ENCODE measurements at regions not wholly inside any gene's neighbourhood (a gene's known extent, or its start where the extent isn't known, plus 50 kb on each side); places are given as distances from the start of the nearest gene placed in this dataset.

- TF ChIP-seq ELK1 (IDR thresholded peaks at IDR 0.05; ENCODE audit: low read depth, low read length) (no peak), PRDM15 (CRISPR knock-in tag; IDR thresholded peaks at IDR 0.05) (no peak), KLF5 (IDR thresholded peaks at IDR 0.05; ENCODE audit: partially characterized antibody) (no peak)
Measured at GRCh38 chr4:186345184-186345583, 79.2 kb downstream of the F11 start (continued).

- Histone ChIP-seq H2AFZ (ENCODE audit: control insufficient read depth, low read depth, low read length) (no peak overlapping the region), H3K9me3 (replicated peaks; ENCODE audit: control insufficient read depth, insufficient read depth, low read length) (no peaks in the 10 kb centered on the region), H3K36me3 (ENCODE audit: control insufficient read depth in 2 of 2, insufficient read depth in 2 of 2, low read length in 1 of 2) (no peaks in the 10 kb centered on the region), H3K27me3 (replicated peaks in 1 of 2; ENCODE audit: control insufficient read depth in 2 of 2, insufficient read depth in 2 of 2, low read length in 1 of 2) (no peaks in the 10 kb centered on the region), H3K4me2 (ENCODE audit: control insufficient read depth, insufficient read depth) (no peak overlapping the region), H3K27ac (ENCODE audit: control insufficient read depth, insufficient read depth) (no peak overlapping the region), H3K79me2 (ENCODE audit: control insufficient read depth, insufficient read depth, low read length) (no peaks in the 10 kb centered on the region), H3K9ac (ENCODE audit: control insufficient read depth, insufficient read depth, low read length) (no peak overlapping the region), H4K20me1 (ENCODE audit: control insufficient read depth, insufficient read depth) (no peaks in the 10 kb centered on the region), H3K4me1 (ENCODE audit: control insufficient read depth, insufficient read depth, low read length) (no peaks in the 10 kb centered on the region), H3K4me3 (no peak overlapping the region)
- ChIA-PET CTCF (no interaction called here), RAD21 (ENCODE audit: unreplicated experiment) (no interaction called here), SMC1A (ENCODE audit: uncharacterized antibody, unreplicated experiment) (no interaction called here), POLR2A (no interaction called here)
- FAIRE-seq, result no peak
- BruUV-seq (replicated peaks), result no TSS peak
- WGBS (ENCODE audit: insufficient coverage, insufficient replicate concordance, low lambda C conversion rate, missing lambda C conversion rate), result 23% methylated on average over 5 of the region's 5 CpGs
- ATAC-seq, result no peak
- intact Hi-C loops (cut with micrococcal nuclease; ENCODE audit: unreplicated experiment), result no loop called here
- no peak for DNase-seq (ENCODE audit: low read depth, low spot score)
- in situ Hi-C loops (cut with MboI), result no loop called here
- TF ChIP-seq TCF7 (IDR thresholded peaks at IDR 0.05; ENCODE audit: borderline replicate concordance), result no peak
- TF ChIP-seq NFYB (IDR thresholded peaks at IDR 0.05; ENCODE audit: insufficient read depth, low read depth, low read length), result no peak
- no peak for TF ChIP-seq SP1 (IDR thresholded peaks at IDR 0.05; ENCODE audit: low read depth, low read length)
- no peak for TF ChIP-seq RAD21 (IDR thresholded peaks at IDR 0.05; ENCODE audit: insufficient read depth, low read depth, low read length)
- TF ChIP-seq BACH1 (IDR thresholded peaks at IDR 0.05; ENCODE audit: borderline replicate concordance), result no peak
- TF ChIP-seq IKZF2 (IDR thresholded peaks at IDR 0.05), result no peak
- TF ChIP-seq ZBTB4 (CRISPR knock-in tag; IDR thresholded peaks at IDR 0.05), result no peak
- TF ChIP-seq RELB (IDR thresholded peaks at IDR 0.05; ENCODE audit: low read depth), result no peak
- TF ChIP-seq ZSCAN29 (IDR thresholded peaks at IDR 0.05), result no peak
- TF ChIP-seq ASH2L (IDR thresholded peaks at IDR 0.05; ENCODE audit: borderline replicate concordance, low read depth), result no peak
Measured at GRCh38 chr4:186342582-186342981, 76.6 kb downstream of the F11 start.

Data from GM12878 (cell line).